ENCODE measurements at regions not wholly inside any gene's neighbourhood (a gene's known extent, or its start where the extent isn't known, plus 50 kb on each side); places are given as distances from the start of the nearest gene placed in this dataset.

GRCh38 chr15:31752065-31752762 lies 278.1 kb upstream of the CHRNA7 start:
- ATAC-seq (no peak), DNase-seq (no peak)
- intact Hi-C loops (cut with micrococcal nuclease) = loop anchor here (5.0 kb wide), 1 partner anchor 50 kb away; no protein-coding TSS in a partner anchor

- intact Hi-C loops (cut with micrococcal nuclease) = loop anchor here (5.0 kb wide), 1 partner anchor 49 kb away; no protein-coding TSS in a partner anchor
- DNase-seq (no peak), ATAC-seq (no peak)
These were observed 277.4 kb upstream of the CHRNA7 start for GRCh38 chr15:31752905-31753304.

GRCh38 chr15:31758126-31758525 lies 272.2 kb upstream of the CHRNA7 start:
- DNase-seq (peak; percentile 80), ATAC-seq (no peak)
- intact Hi-C loops (cut with micrococcal nuclease) = no loop called here

- intact Hi-C loops (cut with micrococcal nuclease) = no loop called here
- DNase-seq (no peak), ATAC-seq (no peak)
These were observed 262.3 kb upstream of the CHRNA7 start for GRCh38 chr15:31768055-31768454.

- peak; percentile 33 for ATAC-seq
- intact Hi-C loops (cut with micrococcal nuclease) = no loop called here
- no peak for DNase-seq
These were observed 256.3 kb upstream of the CHRNA7 start for GRCh38 chr15:31774045-31774444.

- ATAC-seq = no peak
- intact Hi-C loops (cut with micrococcal nuclease) = loop anchor here (2.0 kb wide), 1 partner anchor 19 kb away; no protein-coding TSS in a partner anchor
- DNase-seq = no peak
These were observed 254.3 kb upstream of the CHRNA7 start for GRCh38 chr15:31776039-31776438.

GRCh38 chr15:31781261-31781660 lies 249.1 kb upstream of the CHRNA7 start:
- intact Hi-C loops (cut with micrococcal nuclease) = no loop called here
- ATAC-seq = no peak
- no peak for DNase-seq

- no peak for DNase-seq
- intact Hi-C loops (cut with micrococcal nuclease) = no loop called here
- no peak for ATAC-seq
These were observed 248.1 kb upstream of the CHRNA7 start for GRCh38 chr15:31782016-31782783.

GRCh38 chr15:31782951-31783350 lies 247.4 kb upstream of the CHRNA7 start:
- intact Hi-C loops (cut with micrococcal nuclease) = no loop called here
- DNase-seq (no peak), ATAC-seq (no peak)

- intact Hi-C loops (cut with micrococcal nuclease) = no loop called here
- ATAC-seq (no peak), DNase-seq (no peak)
These were observed 244.0 kb upstream of the CHRNA7 start for GRCh38 chr15:31786360-31786759.

- intact Hi-C loops (cut with micrococcal nuclease) = no loop called here
- no peak for ATAC-seq
- no peak for DNase-seq
These were observed 242.2 kb upstream of the CHRNA7 start for GRCh38 chr15:31788104-31788503.

GRCh38 chr15:31792611-31793199 lies 237.6 kb upstream of the CHRNA7 start:
- ATAC-seq (no peak), DNase-seq (no peak)
- intact Hi-C loops (cut with micrococcal nuclease) = no loop called here

- no peak for DNase-seq
- no peak for ATAC-seq
- intact Hi-C loops (cut with micrococcal nuclease) = no loop called here
These were observed 231.0 kb upstream of the CHRNA7 start for GRCh38 chr15:31799319-31799714.

GRCh38 chr15:31799715-31800321 lies 230.5 kb upstream of the CHRNA7 start:
- peak; percentile 95 for ATAC-seq
- intact Hi-C loops (cut with micrococcal nuclease) = loop anchor here (5.0 kb wide), 1 partner anchor 48 kb away; no protein-coding TSS in a partner anchor
- DNase-seq = peak; percentile 60

- ATAC-seq (peak; percentile 57), DNase-seq (peak; percentile 83)
- intact Hi-C loops (cut with micrococcal nuclease) = loop anchor here (5.0 kb wide), 1 partner anchor 49 kb away; no protein-coding TSS in a partner anchor
These were observed 229.2 kb upstream of the CHRNA7 start for GRCh38 chr15:31801152-31801551.

GRCh38 chr15:31802761-31803160 lies 227.6 kb upstream of the CHRNA7 start:
- intact Hi-C loops (cut with micrococcal nuclease) = loop anchor here (5.0 kb wide), 1 partner anchor 50 kb away; no protein-coding TSS in a partner anchor
- DNase-seq (no peak), ATAC-seq (no peak)

- intact Hi-C loops (cut with micrococcal nuclease) = loop anchor here (5.0 kb wide), 1 partner anchor 51 kb away; no protein-coding TSS in a partner anchor
- DNase-seq = no peak
- no peak for ATAC-seq
These were observed 226.9 kb upstream of the CHRNA7 start for GRCh38 chr15:31803388-31803884.

- DNase-seq (no peak), ATAC-seq (peak; percentile 43)
- intact Hi-C loops (cut with micrococcal nuclease) = no loop called here
These were observed 225.1 kb upstream of the CHRNA7 start for GRCh38 chr15:31805090-31805662.

- intact Hi-C loops (cut with micrococcal nuclease) = no loop called here
- DNase-seq (no peak), ATAC-seq (no peak)
These were observed 224.2 kb upstream of the CHRNA7 start for GRCh38 chr15:31806106-31806505.
